CD14-positive monocyte (primary cell): ENCODE measurements at regions not wholly inside any gene's neighbourhood (a gene's known extent, or its start where the extent isn't known, plus 50 kb on each side); places are given as distances from the start of the nearest gene placed in this dataset.

Source experiments
- DNase-seq, 3 donors: peaks; one replicate each; pipeline ENCODE4 v3.0.0-alpha.2; 2011 to 2022
- H2AFZ ChIP-seq: 2 replicates; pipeline ENCODE4 v1.6.0; 2012; ENCODE audit warnings: mild to moderate bottlenecking, low read depth, low read length, inconsistent platforms; ENCODE audit not compliant: insufficient read depth, poor library complexity, severe bottlenecking
- H3K27ac ChIP-seq, 2 donors: 1 replicate in 1 of 2; 2 replicates in 1 of 2; pipeline ENCODE4 v1.5.1; 2012 to 2013; ENCODE audit warnings: low read length in 2 of 2, control low read depth in 1 of 2, inconsistent platforms in 1 of 2, low read depth in 1 of 2, mild to moderate bottlenecking in 1 of 2
- H3K27me3 ChIP-seq, 2 donors: one replicate each; pipeline versions ENCODE4 v1.6.0 to v1.6.1; 2011 to 2013; ENCODE audit warnings: low read length in 2 of 2; ENCODE audit not compliant: control insufficient read depth in 2 of 2, insufficient read depth in 2 of 2
- H3K36me3 ChIP-seq, 2 donors: replicated peaks in 1 of 2; 1 replicate in 1 of 2; 2 replicates in 1 of 2; pipeline versions ENCODE4 v1.5.1 to v1.6.1; 2012 to 2013; ENCODE audit warnings: low read length in 2 of 2, control low read depth in 1 of 2, inconsistent platforms in 1 of 2, mild to moderate bottlenecking in 1 of 2; ENCODE audit not compliant: insufficient read depth in 2 of 2, control insufficient read depth in 1 of 2
- H3K4me1 ChIP-seq, 2 donors: 1 replicate in 1 of 2; 2 replicates in 1 of 2; pipeline versions ENCODE4 v1.5.1 to v1.6.1; 2012 to 2013; ENCODE audit warnings: low read length in 2 of 2, control low read depth in 1 of 2, inconsistent platforms in 1 of 2, mild to moderate bottlenecking in 1 of 2, moderate library complexity in 1 of 2; ENCODE audit not compliant: insufficient read depth in 2 of 2, control insufficient read depth in 1 of 2
- H3K4me2 ChIP-seq: replicated peaks from 2 replicates; pipeline ENCODE3; 2012; ENCODE audit warnings: low read length, moderate library complexity, mild to moderate bottlenecking; ENCODE audit not compliant: poor library complexity, severe bottlenecking; ENCODE audit errors: extremely low read depth
- H3K4me3 ChIP-seq, 3 experiments: fragments of 200-600 bp in 1 of 3; sonication (generic) in 1 of 3; replicated peaks in 1 of 3; 1 replicate in 2 of 3; 2 replicates in 1 of 3; pipeline ENCODE4 v1.5.1; 2011 to 2013; ENCODE audit warnings: low read length in 3 of 3, mild to moderate bottlenecking in 3 of 3, control low read depth in 2 of 3, low read depth in 2 of 3, inconsistent platforms in 1 of 3, moderate library complexity in 1 of 3
- H3K79me2 ChIP-seq: 2 replicates; pipeline ENCODE4 v1.6.0; 2012; ENCODE audit warnings: mild to moderate bottlenecking, control low read depth, inconsistent platforms, low read length, moderate library complexity; ENCODE audit not compliant: insufficient read depth
- H3K9ac ChIP-seq: 2 replicates; pipeline ENCODE4 v1.6.0; 2017; ENCODE audit warnings: low read length, mild to moderate bottlenecking; ENCODE audit not compliant: insufficient read depth, poor library complexity, severe bottlenecking
- H3K9me3 ChIP-seq, 2 donors: replicated peaks in 1 of 2; 1 replicate in 1 of 2; 2 replicates in 1 of 2; pipeline versions ENCODE4 v1.5.1 to v1.6.1; 2012 to 2013; ENCODE audit warnings: low read length in 2 of 2, control low read depth in 1 of 2; ENCODE audit not compliant: control insufficient read depth in 1 of 2, insufficient read depth in 1 of 2
- H4K20me1 ChIP-seq: 2 replicates; pipeline ENCODE4 v1.6.0; 2012; ENCODE audit warnings: mild to moderate bottlenecking, low read length, control low read depth, moderate library complexity; ENCODE audit not compliant: insufficient read depth
- H3K27ac Mint-ChIP-seq, 7 donors: one replicate each; pipeline ENCODE4 v1.8.0; 2020; ENCODE audit warnings: mild to moderate bottlenecking in 7 of 7, mixed read lengths in 7 of 7, moderate library complexity in 6 of 7, inconsistent platforms in 2 of 7
- H3K27me3 Mint-ChIP-seq, 3 donors: one replicate each; pipeline ENCODE4 v1.8.0; 2021 to 2022; ENCODE audit warnings: low read depth in 3 of 3, mild to moderate bottlenecking in 3 of 3, mixed read lengths in 3 of 3, moderate library complexity in 3 of 3, inconsistent platforms in 1 of 3
- H3K36me3 Mint-ChIP-seq, 2 donors: one replicate each; pipeline ENCODE4 v1.8.0; 2020; ENCODE audit warnings: mixed read lengths in 2 of 2, inconsistent platforms in 1 of 2, mild to moderate bottlenecking in 1 of 2
- H3K4me1 Mint-ChIP-seq: one replicate; pipeline ENCODE4 v1.8.0; 2020; ENCODE audit warnings: mild to moderate bottlenecking, mixed read lengths
- H3K4me3 Mint-ChIP-seq, 2 donors: one replicate each; pipeline ENCODE4 v1.8.0; 2020; ENCODE audit warnings: mild to moderate bottlenecking in 2 of 2, mixed read lengths in 2 of 2, moderate library complexity in 1 of 2
- H3K9me3 Mint-ChIP-seq, 7 donors: one replicate each; pipeline ENCODE4 v1.8.0; 2020 to 2022; ENCODE audit warnings: mixed read lengths in 7 of 7, mild to moderate bottlenecking in 6 of 7, moderate library complexity in 6 of 7, inconsistent platforms in 2 of 7
- WGBS: methylation state at CpG from one replicate; pipeline ENCODE4 v1.1.5; 2013; ENCODE audit warnings: missing lambda C conversion rate; ENCODE audit not compliant: insufficient coverage; 5-methylcytosine and 5-hydroxymethylcytosine counted together
- intact Hi-C, 2 donors: fragments of 100-400 bp; cut with micrococcal nuclease; formaldehyde crosslinking; loops; one replicate each; pipeline versions ENCODE4 v1.15.0 to v1.15.1; 2023
- TF ChIP-seq, protein P1 (sequence below): fragments of 200-600 bp; IDR thresholded peaks from one replicate; pipeline ENCODE4 v1.8.0; 2022; ENCODE audit warnings: antibody characterized with exemption, mild to moderate bottlenecking

DNA sequence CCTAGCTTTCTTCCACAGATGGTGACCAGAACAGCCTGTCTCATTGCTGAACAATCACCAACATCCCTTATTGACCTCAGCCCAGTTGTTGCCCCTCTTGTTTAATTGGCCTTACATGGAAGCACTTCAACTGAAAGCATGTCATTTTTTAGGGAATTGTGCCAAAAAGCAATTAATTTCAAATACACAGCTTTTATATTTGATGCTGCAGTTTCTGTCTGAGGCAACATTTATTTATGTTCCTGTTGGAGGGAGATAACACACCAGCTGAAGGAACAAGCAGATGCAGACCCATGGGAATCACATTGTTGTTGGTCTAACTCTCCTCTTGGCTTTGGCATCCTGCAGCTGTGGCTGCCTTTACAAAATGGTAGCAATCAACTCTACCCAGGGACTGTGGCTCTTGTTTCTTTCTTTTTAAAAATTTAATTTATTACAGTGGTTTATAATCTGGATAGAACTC lies 498.1 kb upstream of the RGMA start:
- no peak overlapping the region for H3K4me3 ChIP-seq
- H2AFZ ChIP-seq = no peak overlapping the region
- H3K27ac ChIP-seq = no peak overlapping the region
- Mint-ChIP-seq H3K27me3 (no peaks in the 10 kb centered on the region), H3K36me3 (no peaks in the 10 kb centered on the region), H3K27ac (no peak overlapping the region), H3K4me3 (no peak overlapping the region), H3K4me1 (no peaks in the 10 kb centered on the region), H3K9me3 (no peaks in the 10 kb centered on the region)
- H3K79me2 ChIP-seq = no peaks in the 10 kb centered on the region
- DNase-seq = no peak
- no peaks in the 10 kb centered on the region for H3K4me1 ChIP-seq
- H3K4me2 ChIP-seq = no peak overlapping the region
- no peaks in the 10 kb centered on the region for H4K20me1 ChIP-seq
- no peak overlapping the region for H3K9ac ChIP-seq
- H3K27me3 ChIP-seq = no peaks in the 10 kb centered on the region
- H3K36me3 ChIP-seq = no peaks in the 10 kb centered on the region
- intact Hi-C loops = no loop called here
- TF ChIP-seq, protein P1, sequence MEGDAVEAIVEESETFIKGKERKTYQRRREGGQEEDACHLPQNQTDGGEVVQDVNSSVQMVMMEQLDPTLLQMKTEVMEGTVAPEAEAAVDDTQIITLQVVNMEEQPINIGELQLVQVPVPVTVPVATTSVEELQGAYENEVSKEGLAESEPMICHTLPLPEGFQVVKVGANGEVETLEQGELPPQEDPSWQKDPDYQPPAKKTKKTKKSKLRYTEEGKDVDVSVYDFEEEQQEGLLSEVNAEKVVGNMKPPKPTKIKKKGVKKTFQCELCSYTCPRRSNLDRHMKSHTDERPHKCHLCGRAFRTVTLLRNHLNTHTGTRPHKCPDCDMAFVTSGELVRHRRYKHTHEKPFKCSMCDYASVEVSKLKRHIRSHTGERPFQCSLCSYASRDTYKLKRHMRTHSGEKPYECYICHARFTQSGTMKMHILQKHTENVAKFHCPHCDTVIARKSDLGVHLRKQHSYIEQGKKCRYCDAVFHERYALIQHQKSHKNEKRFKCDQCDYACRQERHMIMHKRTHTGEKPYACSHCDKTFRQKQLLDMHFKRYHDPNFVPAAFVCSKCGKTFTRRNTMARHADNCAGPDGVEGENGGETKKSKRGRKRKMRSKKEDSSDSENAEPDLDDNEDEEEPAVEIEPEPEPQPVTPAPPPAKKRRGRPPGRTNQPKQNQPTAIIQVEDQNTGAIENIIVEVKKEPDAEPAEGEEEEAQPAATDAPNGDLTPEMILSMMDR = no peak
- no peaks in the 10 kb centered on the region for H3K9me3 ChIP-seq

DNA sequence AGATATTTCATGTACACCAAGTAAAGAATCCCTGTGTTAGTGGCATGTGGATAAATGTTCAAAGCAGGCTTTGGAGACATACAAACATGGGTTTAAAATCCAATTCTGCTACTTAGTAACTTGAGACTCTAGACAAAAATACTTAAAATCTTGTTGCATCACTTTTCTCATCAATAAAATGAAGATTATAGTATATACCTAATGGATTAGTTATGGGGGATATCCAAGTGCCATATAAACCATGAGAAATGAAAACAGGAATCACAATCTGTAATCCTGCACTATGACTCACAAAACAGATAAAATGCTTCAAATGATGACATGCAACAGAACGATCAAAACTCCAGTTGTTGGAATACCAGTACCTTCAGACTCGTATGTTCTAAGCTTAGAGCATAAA lies 496.0 kb upstream of the RGMA start:
- TF ChIP-seq, protein P1 = no peak
- H3K9me3 Mint-ChIP-seq = no peaks in the 10 kb centered on the region

More for the DNA sequence above, 496.0 kb upstream of the RGMA start:
- DNase-seq = no peak
- Histone ChIP-seq H3K9me3 (no peaks in the 10 kb centered on the region), H3K36me3 (no peaks in the 10 kb centered on the region), H2AFZ (no peak overlapping the region), H3K27ac (no peak overlapping the region), H3K4me3 (no peak overlapping the region), H3K4me2 (no peak overlapping the region), H4K20me1 (no peaks in the 10 kb centered on the region), H3K79me2 (no peaks in the 10 kb centered on the region), H3K27me3 (no peaks in the 10 kb centered on the region), H3K4me1 (no peaks in the 10 kb centered on the region), H3K9ac (no peak overlapping the region)
- 100% methylated on average over 2 of the region's 2 CpGs for WGBS
- Mint-ChIP-seq H3K27me3 (no peaks in the 10 kb centered on the region), H3K4me1 (no peaks in the 10 kb centered on the region), H3K27ac (no peak overlapping the region), H3K36me3 (no peaks in the 10 kb centered on the region), H3K4me3 (no peak overlapping the region)
- intact Hi-C loops = no loop called here
